B cell (primary cell): ENCODE measurements at regions not wholly inside any gene's neighbourhood (a gene's known extent, or its start where the extent isn't known, plus 50 kb on each side); places are given as distances from the start of the nearest gene placed in this dataset.

Experiments used
- ATAC-seq: fragments of 200-7000 bp; cut with Tn5 transposase; one replicate; pipeline ENCODE4 v1.10.0; 2021; ENCODE audit warnings: low read depth, mild to moderate bottlenecking, moderate number of reproducible peaks, moderate library complexity
- CTCF ChIA-PET: fragments of 350-600 bp; sonication (Branson Sonifier 250); formaldehyde crosslinking; loops from one replicate; lab custom pipeline; 2021; ENCODE audit warnings: antibody characterized with exemption, inconsistent platforms; lab: Charles Lee
- POLR2A ChIA-PET: fragments of 350-600 bp; sonication (Branson Sonifier 250); formaldehyde crosslinking; loops from one replicate; lab custom pipeline; 2021; ENCODE audit warnings: antibody characterized with exemption; lab: Charles Lee
- DNase-seq: peaks from one replicate; pipeline ENCODE4 v3.0.0; 2013
- H2AFZ ChIP-seq: 2 replicates; pipeline ENCODE4 v1.6.1; 2012; ENCODE audit warnings: mild to moderate bottlenecking, low read depth, low read length; ENCODE audit not compliant: insufficient read depth, poor library complexity, severe bottlenecking
- H3K27ac ChIP-seq, 2 donors: 1 replicate in 1 of 2; 2 replicates in 1 of 2; pipeline ENCODE4 v1.5.1; 2012 to 2013; ENCODE audit warnings: low read length in 2 of 2, mild to moderate bottlenecking in 2 of 2, moderate library complexity in 1 of 2
- H3K27me3 ChIP-seq, 4 experiments: fragments of 200-600 bp in 1 of 4; sonication (generic) in 1 of 4; replicated peaks in 1 of 4; 1 replicate in 2 of 4; 2 replicates in 2 of 4; pipeline versions ENCODE4 v1.6.1 to v1.7.0; 2013 to 2016; ENCODE audit warnings: low read length in 3 of 4, mild to moderate bottlenecking in 2 of 4, mixed read lengths in 1 of 4, moderate library complexity in 1 of 4; ENCODE audit not compliant: insufficient read depth in 4 of 4, control insufficient read depth in 3 of 4; ENCODE audit errors: control extremely low read depth in 1 of 4
- H3K36me3 ChIP-seq, 2 experiments: replicated peaks in 1 of 2; 1 replicate in 1 of 2; 2 replicates in 1 of 2; pipeline versions ENCODE4 v1.6.1 to v1.7.1; 2013; ENCODE audit warnings: low read length in 1 of 2; ENCODE audit not compliant: insufficient read depth in 2 of 2, control insufficient read depth in 1 of 2; ENCODE audit errors: control extremely low read depth in 1 of 2, extremely low read depth in 1 of 2
- H3K4me1 ChIP-seq, 2 donors: fragments of 200-600 bp in 1 of 2; sonication (generic) in 1 of 2; 1 replicate in 1 of 2; 2 replicates in 1 of 2; pipeline versions ENCODE4 v1.5.1 to v1.6.1; 2013 to 2017; ENCODE audit warnings: low read length in 2 of 2; ENCODE audit not compliant: control insufficient read depth in 2 of 2, insufficient read depth in 2 of 2
- H3K4me2 ChIP-seq: replicated peaks from 2 replicates; pipeline ENCODE3; 2012; ENCODE audit warnings: mild to moderate bottlenecking, low read depth, low read length; ENCODE audit not compliant: poor library complexity, severe bottlenecking
- H3K4me3 ChIP-seq, 5 experiments: fragments of 200-600 bp in 1 of 5; sonication (generic) in 1 of 5; 1 replicate in 3 of 5; 2 replicates in 2 of 5; pipeline versions ENCODE4 v1.5.1 to v1.7.0; 2011 to 2016; ENCODE audit warnings: low read length in 4 of 5, mild to moderate bottlenecking in 4 of 5, low read depth in 2 of 5, control low read depth in 1 of 5, moderate library complexity in 1 of 5; ENCODE audit not compliant: insufficient read depth in 1 of 5; ENCODE audit errors: control extremely low read depth in 1 of 5, extremely low read depth in 1 of 5
- H3K79me2 ChIP-seq: fragments of 200-600 bp; sonication (generic); one replicate; pipeline ENCODE4 v1.6.0; 2016; ENCODE audit warnings: low read length; ENCODE audit not compliant: control insufficient read depth, insufficient read depth
- H3K9ac ChIP-seq: fragments of 200-600 bp; sonication (generic); 2 replicates; pipeline ENCODE4 v1.6.1; 2017; ENCODE audit warnings: mild to moderate bottlenecking, low read length, moderate library complexity
- H3K9me3 ChIP-seq, 3 donors: one replicate each; pipeline versions ENCODE4 v1.6.1 to v1.7.1; 2013; ENCODE audit warnings: low read length in 2 of 3; ENCODE audit not compliant: control insufficient read depth in 2 of 3, insufficient read depth in 1 of 3; ENCODE audit errors: control extremely low read depth in 1 of 3
- H4K20me1 ChIP-seq: 2 replicates; pipeline ENCODE4 v1.6.0; 2012; ENCODE audit warnings: mild to moderate bottlenecking, low read length; ENCODE audit not compliant: insufficient read depth, control insufficient read depth, poor library complexity, severe bottlenecking
- H3K27ac Mint-ChIP-seq: one replicate; pipeline ENCODE4 v1.8.0; 2021; ENCODE audit warnings: mixed read lengths
- H3K27me3 Mint-ChIP-seq: one replicate; pipeline ENCODE4 v1.8.0; 2021; ENCODE audit warnings: mixed read lengths
- H3K4me1 Mint-ChIP-seq: one replicate; pipeline ENCODE4 v1.8.0; 2021; ENCODE audit warnings: mixed read lengths
- H3K4me3 Mint-ChIP-seq: one replicate; pipeline ENCODE4 v1.8.0; 2021; ENCODE audit warnings: mixed read lengths
- H3K9me3 Mint-ChIP-seq: one replicate; pipeline ENCODE4 v1.8.0; 2022; ENCODE audit warnings: mixed read lengths; ENCODE audit not compliant: insufficient read depth
- CTCF ChIP-seq: fragments of 200-600 bp; IDR thresholded peaks from one replicate; pipeline ENCODE4 v1.8.0; 2022; ENCODE audit warnings: antibody characterized with exemption, mild to moderate bottlenecking
- EZH2 ChIP-seq: IDR thresholded peaks from 2 replicates; pipeline ENCODE4 v1.6.1; 2012; ENCODE audit warnings: borderline replicate concordance, low read depth, mild to moderate bottlenecking, moderate library complexity, low read length; ENCODE audit not compliant: insufficient read depth, poor library complexity, severe bottlenecking
- WGBS: methylation state at CpG from one replicate; pipeline ENCODE4 v1.1.5; 2013; ENCODE audit warnings: missing lambda C conversion rate; ENCODE audit not compliant: insufficient coverage; 5-methylcytosine and 5-hydroxymethylcytosine counted together
- intact Hi-C: fragments of 100-400 bp; cut with micrococcal nuclease; formaldehyde crosslinking; loops from one replicate; pipeline ENCODE4 v1.10.0; 2022

- no peak overlapping the region for H3K27ac Mint-ChIP-seq
- POLR2A ChIA-PET = no interaction called here
- no peak for TF ChIP-seq EZH2
- TF ChIP-seq CTCF = no peak
These were observed 59.2 kb upstream of the CLPB start for GRCh38 chr11:72493426-72494108.

GRCh38 chr11:72491001-72491400 is 56.7 kb upstream of the CLPB start:
- Histone ChIP-seq H3K9me3 (peaks cover 0 to 2% (median 0%) of the 10 kb centered on the region in 3 donors), H2AFZ (no peak overlapping the region), H3K79me2 (no peaks in the 10 kb centered on the region), H3K27me3 (peaks cover 0 to 9% (median 3%) of the 10 kb centered on the region in 4 experiments), H3K27ac (no peak overlapping the region), H3K4me2 (no peak overlapping the region), H3K4me1 (no peaks in the 10 kb centered on the region), H3K4me3 (no peak overlapping the region), H4K20me1 (no peaks in the 10 kb centered on the region), H3K36me3 (no peaks in the 10 kb centered on the region), H3K9ac (no peak overlapping the region)
- peaks cover 18% of the 10 kb centered on the region for H3K27me3 Mint-ChIP-seq
- no peaks in the 10 kb centered on the region for H3K9me3 Mint-ChIP-seq
- intact Hi-C loops = no loop called here
- H3K27ac Mint-ChIP-seq = no peak overlapping the region
- ChIA-PET POLR2A (no interaction called here), CTCF (no interaction called here)
- DNase-seq (no peak), ATAC-seq (no peak)
- no CpG with 5 or more reads among the region's 2 CpGs for WGBS
- H3K4me1 Mint-ChIP-seq = no peaks in the 10 kb centered on the region
- no peak for TF ChIP-seq EZH2
- TF ChIP-seq CTCF = no peak
- no peak overlapping the region for H3K4me3 Mint-ChIP-seq

More at GRCh38 chr11:72493426-72494108, 59.2 kb upstream of the CLPB start:
- 40% methylated on average over 2 of the region's 2 CpGs for WGBS
- Histone ChIP-seq H3K27me3 (no peaks in the 10 kb centered on the region), H3K79me2 (no peaks in the 10 kb centered on the region), H3K4me1 (no peaks in the 10 kb centered on the region), H3K27ac (no peak overlapping the region), H3K9ac (no peak overlapping the region), H3K4me2 (no peak overlapping the region), H3K9me3 (peaks cover 0 to 1% (median 0%) of the 10 kb centered on the region in 3 donors), H3K36me3 (no peaks in the 10 kb centered on the region), H2AFZ (no peak overlapping the region), H3K4me3 (no peak overlapping the region), H4K20me1 (no peaks in the 10 kb centered on the region)
- ATAC-seq (no peak), DNase-seq (no peak)
- H3K4me3 Mint-ChIP-seq = no peak overlapping the region
- intact Hi-C loops = no loop called here
- H3K9me3 Mint-ChIP-seq = no peaks in the 10 kb centered on the region
- CTCF ChIA-PET = interaction anchor here (1.1 to 1.3 kb wide), 3 partner anchors 22 to 149 kb away, joined by 3 read pairs; no protein-coding TSS in a partner anchor
- no peaks in the 10 kb centered on the region for H3K4me1 Mint-ChIP-seq
- H3K27me3 Mint-ChIP-seq = peaks cover 4% of the 10 kb centered on the region
